Heart left ventricle (tissue), 13 donors: ENCODE measurements at regions not wholly inside any gene's neighbourhood (a gene's known extent, or its start where the extent isn't known, plus 50 kb on each side); places are given as distances from the start of the nearest gene placed in this dataset.

Experiments used
- POLR2A ChIP-seq, 2 donors: fragments of 450-650 bp; IDR thresholded peaks; one replicate each; pipeline ENCODE4 v1.6.1; 2017; ENCODE audit warnings: antibody characterized with exemption in 2 of 2, mild to moderate bottlenecking in 2 of 2, moderate library complexity in 2 of 2
- TF ChIP-seq, protein P1 (sequence below), 12 donors: fragments of 200-600 bp; sonication (generic) in 4 of 12; IDR thresholded peaks; one replicate each; pipeline versions ENCODE4 v1.5.0 to v1.8.0; 2018 to 2022; ENCODE audit warnings: antibody characterized with exemption in 12 of 12, mild to moderate bottlenecking in 5 of 12
- donor health status: ischemic (EF 13 %, LVEDD 7.1; RV severe dilation, severe dysfunction).
- donor health status: DM: no; HTN: yes; CAD: no.
- donor health status: DM: no; HTN: no; CAD: no.
- donor health status: ischemic (EF 25% LVEDD 6.9; RV normal size, moderate dysfunction).
- donor health status: ischemic (EF 25% LVEDD 5.7; RV mildly dilated, moderate dysfunction).
- donor health status: ischemic (EF 35%, LVEDD 5.7; RV mildly dilated, moderate dysfunction).
- donor health status: nonischemic (EF 11% LVEDD 7.7; RV severe dilation, severe dysfunction).
- donor health status: DM: yes; HTN: yes; CAD: no.
- donor health status: PGD.
- donor health status: ischemic (EF 29% LVEDD 5.4; RV normal size, mild dysfunction).
- donor health status: nonischemic (EF 23%, LVEDD 6.1; RV moderate dilation, normal function).

GRCh38 chr4:188872809-188873208 is 733.6 kb downstream of the TRIML1 start:
- TF ChIP-seq, protein P1, sequence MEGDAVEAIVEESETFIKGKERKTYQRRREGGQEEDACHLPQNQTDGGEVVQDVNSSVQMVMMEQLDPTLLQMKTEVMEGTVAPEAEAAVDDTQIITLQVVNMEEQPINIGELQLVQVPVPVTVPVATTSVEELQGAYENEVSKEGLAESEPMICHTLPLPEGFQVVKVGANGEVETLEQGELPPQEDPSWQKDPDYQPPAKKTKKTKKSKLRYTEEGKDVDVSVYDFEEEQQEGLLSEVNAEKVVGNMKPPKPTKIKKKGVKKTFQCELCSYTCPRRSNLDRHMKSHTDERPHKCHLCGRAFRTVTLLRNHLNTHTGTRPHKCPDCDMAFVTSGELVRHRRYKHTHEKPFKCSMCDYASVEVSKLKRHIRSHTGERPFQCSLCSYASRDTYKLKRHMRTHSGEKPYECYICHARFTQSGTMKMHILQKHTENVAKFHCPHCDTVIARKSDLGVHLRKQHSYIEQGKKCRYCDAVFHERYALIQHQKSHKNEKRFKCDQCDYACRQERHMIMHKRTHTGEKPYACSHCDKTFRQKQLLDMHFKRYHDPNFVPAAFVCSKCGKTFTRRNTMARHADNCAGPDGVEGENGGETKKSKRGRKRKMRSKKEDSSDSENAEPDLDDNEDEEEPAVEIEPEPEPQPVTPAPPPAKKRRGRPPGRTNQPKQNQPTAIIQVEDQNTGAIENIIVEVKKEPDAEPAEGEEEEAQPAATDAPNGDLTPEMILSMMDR (IDR thresholded peaks at IDR 0.05): no peak
- no peak for TF ChIP-seq POLR2A (IDR thresholded peaks at IDR 0.05)
